ENCODE measurements at regions not wholly inside any gene's neighbourhood (a gene's known extent, or its start where the extent isn't known, plus 50 kb on each side); places are given as distances from the start of the nearest gene placed in this dataset.
"Not testable (repeated sequence)": the region's sequence is repeated elsewhere in the genome, so short reads cannot be mapped to it uniquely, and the experiment has no call there.

GRCh38 chr16:65825191-65825856 is 541.2 kb upstream of the CDH5 start:
- DNase-seq = no peak

GRCh38 chr16:65822148-65822547 is 544.3 kb upstream of the CDH5 start:
- DNase-seq = no peak

GRCh38 chr16:65819136-65819898 is 547.2 kb upstream of the CDH5 start:
- DNase-seq = no peak

- DNase-seq = no peak
Observed at GRCh38 chr16:65817799-65818198, 548.7 kb upstream of the CDH5 start.

GRCh38 chr16:65817066-65817465 is 549.4 kb upstream of the CDH5 start:
- no peak for DNase-seq

GRCh38 chr16:65816556-65816955 is 549.9 kb upstream of the CDH5 start:
- DNase-seq = no peak

GRCh38 chr16:65815707-65816106 is 550.8 kb upstream of the CDH5 start:
- DNase-seq = no peak

GRCh38 chr16:65813879-65814278 is 552.6 kb upstream of the CDH5 start:
- DNase-seq = not testable (repeated sequence)

GRCh38 chr16:65809627-65810026 is 556.9 kb upstream of the CDH5 start:
- no peak for DNase-seq

GRCh38 chr16:65808790-65809189 is 557.7 kb upstream of the CDH5 start:
- DNase-seq = no peak

GRCh38 chr16:65807858-65808257 is 558.6 kb upstream of the CDH5 start:
- no peak for DNase-seq

- not testable (repeated sequence) for DNase-seq
Observed at GRCh38 chr16:65805704-65806103, 560.8 kb upstream of the CDH5 start.

GRCh38 chr16:65796481-65796880 is 570.0 kb upstream of the CDH5 start:
- DNase-seq = no peak

GRCh38 chr16:65794973-65795372 is 571.5 kb upstream of the CDH5 start:
- DNase-seq = no peak

GRCh38 chr16:65793781-65794180 is 572.7 kb upstream of the CDH5 start:
- DNase-seq = no peak

GRCh38 chr16:65790768-65791167 is 575.7 kb upstream of the CDH5 start:
- no peak for DNase-seq

- no peak for DNase-seq
Observed at GRCh38 chr16:65789161-65789945, 577.1 kb upstream of the CDH5 start.

- DNase-seq = no peak
Observed at GRCh38 chr16:65788434-65789140, 577.9 kb upstream of the CDH5 start.

GRCh38 chr16:65787921-65788320 is 578.6 kb upstream of the CDH5 start:
- DNase-seq = no peak

GRCh38 chr16:65786916-65787315 is 579.6 kb upstream of the CDH5 start:
- no peak for DNase-seq

- DNase-seq = no peak
Observed at GRCh38 chr16:65783709-65784474, 582.6 kb upstream of the CDH5 start.
